SJSA1 (cell line): ENCODE measurements at regions not wholly inside any gene's neighbourhood (a gene's known extent, or its start where the extent isn't known, plus 50 kb on each side); places are given as distances from the start of the nearest gene placed in this dataset.

ENCODE experiments used
- DNase-seq, 2 experiments: peaks; one replicate each; pipeline ENCODE4 v3.0.0-alpha.2; 2015 to 2020; ENCODE audit warnings: low spot score in 2 of 2, low read depth in 1 of 2
- H3K27ac ChIP-seq: fragments of 250-450 bp; sonication (Bioruptor Pico); 2 replicates; pipeline ENCODE4 v1.5.1; 2020; ENCODE audit warnings: mild to moderate bottlenecking, moderate library complexity
- H3K27me3 ChIP-seq: fragments of 250-450 bp; sonication (Bioruptor Pico); replicated peaks from 2 replicates; pipeline ENCODE4 v1.5.1; 2020; ENCODE audit warnings: mild to moderate bottlenecking, moderate library complexity
- H3K36me3 ChIP-seq: fragments of 250-450 bp; sonication (Bioruptor Pico); 2 replicates; pipeline ENCODE4 v1.5.1; 2020; ENCODE audit warnings: mild to moderate bottlenecking
- H3K4me1 ChIP-seq: fragments of 250-450 bp; sonication (Bioruptor Pico); replicated peaks from 2 replicates; pipeline ENCODE4 v1.6.1; 2021; ENCODE audit warnings: mild to moderate bottlenecking
- H3K4me3 ChIP-seq: fragments of 250-450 bp; sonication (Bioruptor Pico); 2 replicates; pipeline ENCODE4 v1.5.1; 2020; ENCODE audit warnings: mild to moderate bottlenecking
- H3K9me3 ChIP-seq: fragments of 250-450 bp; sonication (Bioruptor Pico); replicated peaks from 2 replicates; pipeline ENCODE4 v1.5.1; 2020; ENCODE audit warnings: mild to moderate bottlenecking

- Histone ChIP-seq H3K27ac (no peak overlapping the region), H3K9me3 (no peaks in the 10 kb centered on the region), H3K36me3 (no peaks in the 10 kb centered on the region), H3K4me1 (no peaks in the 10 kb centered on the region), H3K4me3 (no peak overlapping the region), H3K27me3 (no peaks in the 10 kb centered on the region)
- no peak for DNase-seq
Observed at GRCh38 chr14:101508948-101509729, 52.2 kb upstream of the DIO3 start.

- Histone ChIP-seq H3K4me1 (no peaks in the 10 kb centered on the region), H3K27ac (no peak overlapping the region), H3K27me3 (no peaks in the 10 kb centered on the region), H3K4me3 (no peak overlapping the region), H3K9me3 (no peaks in the 10 kb centered on the region), H3K36me3 (no peaks in the 10 kb centered on the region)
- no peak for DNase-seq
Observed at GRCh38 chr14:101509730-101510371, 51.4 kb upstream of the DIO3 start.

- Histone ChIP-seq H3K27me3 (no peaks in the 10 kb centered on the region), H3K27ac (no peak overlapping the region), H3K4me1 (no peaks in the 10 kb centered on the region), H3K4me3 (no peak overlapping the region), H3K9me3 (no peaks in the 10 kb centered on the region), H3K36me3 (no peaks in the 10 kb centered on the region)
- DNase-seq, result no peak
Observed at GRCh38 chr14:101511199-101511598, 50.1 kb upstream of the DIO3 start.
